ENCODE measurements at regions not wholly inside any gene's neighbourhood (a gene's known extent, or its start where the extent isn't known, plus 50 kb on each side); places are given as distances from the start of the nearest gene placed in this dataset.

GRCh38 chr3:53956586-53956985 is 64.9 kb upstream of the SELENOK start:
- intact Hi-C loops (cut with DNase I; ENCODE audit: low total_unique reads) = no loop called here
- Histone ChIP-seq H3K4me1 (no peaks in the 10 kb centered on the region), H3K36me3 (no peaks in the 10 kb centered on the region), H3K9me3 (no peaks in the 10 kb centered on the region), H3K27ac (no peak overlapping the region), H3K4me3 (no peak overlapping the region), H3K27me3 (no peaks in the 10 kb centered on the region)
- no peak for DNase-seq
- 75 to 79% methylated on average over 6 of the region's 6 CpGs for WGBS, 2 donors (ENCODE audit: low coverage in 1 of 2)
- no peak for TF ChIP-seq POLR2A (IDR thresholded peaks at IDR 0.05)
- no peak for TF ChIP-seq CTCF (IDR thresholded peaks at IDR 0.05)
- no peak for TF ChIP-seq POLR2AphosphoS5 (IDR thresholded peaks at IDR 0.05)
- TF ChIP-seq EP300 (IDR thresholded peaks at IDR 0.05; ENCODE audit: low read depth) = no peak
- in situ Hi-C loops (cut with MboI; ENCODE audit: low pct_ligation_motif_present in 1 of 4, low pct_unique_long_range_greater_than_20kb in 1 of 4, low sequenced_read_pairs in 3 of 4) = loop anchor here in 1 of 4 donors (25.0 kb wide), 1 partner anchor 406 kb away; no protein-coding TSS in a partner anchor

GRCh38 chr3:53949541-53949940 is 57.9 kb upstream of the SELENOK start:
- no peak for DNase-seq
- in situ Hi-C loops (cut with MboI; ENCODE audit: low pct_ligation_motif_present in 1 of 4, low pct_unique_long_range_greater_than_20kb in 1 of 4, low sequenced_read_pairs in 3 of 4) (loop anchor here in 1 of 4 donors (25.0 kb wide), 1 partner anchor 413 kb away; no protein-coding TSS in a partner anchor), intact Hi-C loops (cut with DNase I; ENCODE audit: low total_unique reads) (no loop called here)
- Histone ChIP-seq H3K36me3 (no peaks in the 10 kb centered on the region), H3K27ac (no peak overlapping the region), H3K4me3 (no peak overlapping the region), H3K9me3 (no peaks in the 10 kb centered on the region), H3K4me1 (no peaks in the 10 kb centered on the region), H3K27me3 (no peaks in the 10 kb centered on the region)
- TF ChIP-seq POLR2A (IDR thresholded peaks at IDR 0.05) (no peak), EP300 (IDR thresholded peaks at IDR 0.05; ENCODE audit: low read depth) (no peak), CTCF (IDR thresholded peaks at IDR 0.05) (no peak), POLR2AphosphoS5 (IDR thresholded peaks at IDR 0.05) (no peak)
- 51 to 54% methylated on average over 2 of the region's 2 CpGs for WGBS, 2 donors (ENCODE audit: low coverage in 1 of 2)

GRCh38 chr3:53948174-53948573 is 56.5 kb upstream of the SELENOK start:
- intact Hi-C loops (cut with DNase I; ENCODE audit: low total_unique reads) (no loop called here), in situ Hi-C loops (cut with MboI; ENCODE audit: low pct_ligation_motif_present in 1 of 4, low pct_unique_long_range_greater_than_20kb in 1 of 4, low sequenced_read_pairs in 3 of 4) (loop anchor here in 1 of 4 donors (25.0 kb wide), 1 partner anchor 414 kb away; no protein-coding TSS in a partner anchor)
- TF ChIP-seq EP300 (IDR thresholded peaks at IDR 0.05; ENCODE audit: low read depth) = no peak
- no peak for TF ChIP-seq CTCF (IDR thresholded peaks at IDR 0.05)
- no peak for TF ChIP-seq POLR2A (IDR thresholded peaks at IDR 0.05)
- no peak for TF ChIP-seq POLR2AphosphoS5 (IDR thresholded peaks at IDR 0.05)
- WGBS, 2 donors (ENCODE audit: low coverage in 1 of 2) = 72 to 100% methylated on average over 1 of the region's 1 CpG
- H3K4me3 ChIP-seq = no peak overlapping the region
- no peaks in the 10 kb centered on the region for H3K4me1 ChIP-seq
- no peaks in the 10 kb centered on the region for H3K9me3 ChIP-seq
- H3K36me3 ChIP-seq = no peaks in the 10 kb centered on the region
- peaks cover 3% of the 10 kb centered on the region for H3K27me3 ChIP-seq
- H3K27ac ChIP-seq = no peak overlapping the region
- no peak for DNase-seq

GRCh38 chr3:53944028-53944427 is 52.4 kb upstream of the SELENOK start:
- in situ Hi-C loops (cut with MboI; ENCODE audit: low pct_ligation_motif_present in 1 of 4, low pct_unique_long_range_greater_than_20kb in 1 of 4, low sequenced_read_pairs in 3 of 4) (loop anchor here in 1 of 4 donors (25.0 kb wide), 1 partner anchor 418 kb away; no protein-coding TSS in a partner anchor), intact Hi-C loops (cut with DNase I; ENCODE audit: low total_unique reads) (no loop called here)
- Histone ChIP-seq H3K9me3 (no peaks in the 10 kb centered on the region), H3K27me3 (peaks cover 15% of the 10 kb centered on the region), H3K27ac (no peak overlapping the region), H3K36me3 (no peaks in the 10 kb centered on the region), H3K4me1 (no peaks in the 10 kb centered on the region), H3K4me3 (no peak overlapping the region)
- no peak for TF ChIP-seq POLR2A (IDR thresholded peaks at IDR 0.05)
- no peak for TF ChIP-seq CTCF (IDR thresholded peaks at IDR 0.05)
- TF ChIP-seq POLR2AphosphoS5 (IDR thresholded peaks at IDR 0.05) = no peak
- no peak for TF ChIP-seq EP300 (IDR thresholded peaks at IDR 0.05; ENCODE audit: low read depth)
- 60 to 84% methylated on average over 1 to 3 of the region's 3 CpGs for WGBS, 2 donors (ENCODE audit: low coverage in 1 of 2)
- DNase-seq = no peak
